ENCODE measurements at regions not wholly inside any gene's neighbourhood (a gene's known extent, or its start where the extent isn't known, plus 50 kb on each side); places are given as distances from the start of the nearest gene placed in this dataset.

GRCh38 chr2:21814588-21815149 is 690.9 kb downstream of the TDRD15 start:
- Histone ChIP-seq H3K4me1 (ENCODE audit: control insufficient read depth, low read length) (no peaks in the 10 kb centered on the region), H3K4me2 (ENCODE audit: low read length) (no peak overlapping the region), H3K9me2 (replicated peaks; ENCODE audit: control insufficient read depth, low read length) (no peaks in the 10 kb centered on the region), H3K4me3 (ENCODE audit: low read length) (no peak overlapping the region), H3K27ac (ENCODE audit: low read depth, low read length) (no peak overlapping the region), H3K79me2 (ENCODE audit: control insufficient read depth, low read length) (no peaks in the 10 kb centered on the region), H4K20me1 (ENCODE audit: control insufficient read depth, insufficient read depth, low read depth, low read length) (no peaks in the 10 kb centered on the region), H3K27me3 (ENCODE audit: control insufficient read depth, low read length) (no peaks in the 10 kb centered on the region), H3K36me3 (ENCODE audit: control insufficient read depth, low read length) (no peaks in the 10 kb centered on the region), H3K9me3 (ENCODE audit: control insufficient read depth, insufficient read depth, low read length) (no peaks in the 10 kb centered on the region), H3F3A (ENCODE audit: control insufficient read depth, insufficient read depth) (no peaks in the 10 kb centered on the region)
- TF ChIP-seq EZH2phosphoT487 (IDR thresholded peaks at IDR 0.05; ENCODE audit: borderline replicate concordance, low read length) = no peak

DNA sequence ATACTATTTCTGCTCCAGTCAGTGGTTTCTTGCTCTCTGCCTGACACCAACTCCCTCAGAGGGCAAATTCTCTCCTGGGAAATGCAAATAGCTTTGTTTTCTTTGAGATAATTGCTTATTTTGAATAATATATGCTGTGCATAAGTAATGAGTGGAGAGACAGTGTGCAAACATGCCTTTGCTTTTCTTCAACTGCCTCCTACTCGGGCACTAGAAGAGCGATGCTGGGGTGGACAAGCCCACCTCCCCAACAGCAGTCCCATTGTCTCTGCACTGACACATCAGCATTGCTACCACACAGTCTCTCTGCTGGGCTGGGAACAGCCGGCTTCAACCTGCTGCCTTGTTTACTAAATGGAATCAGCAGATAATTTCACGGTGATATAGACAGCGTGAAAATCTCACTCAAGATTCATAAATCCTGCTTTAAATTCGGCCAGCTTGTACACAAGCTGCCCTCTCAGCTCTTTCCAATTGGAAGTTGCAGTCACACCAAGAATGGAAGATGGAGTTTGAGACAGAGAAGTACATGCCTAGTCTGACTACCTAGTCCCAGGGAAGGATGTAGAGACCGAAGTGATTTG is 694.5 kb downstream of the TDRD15 start:
- no peaks in the 10 kb centered on the region for H3K79me2 ChIP-seq (ENCODE audit: control insufficient read depth, low read length)
- no peak overlapping the region for H3K27ac ChIP-seq (ENCODE audit: low read depth, low read length)
- no peaks in the 10 kb centered on the region for H4K20me1 ChIP-seq (ENCODE audit: control insufficient read depth, insufficient read depth, low read depth, low read length)
- H3K9me2 ChIP-seq (replicated peaks; ENCODE audit: control insufficient read depth, low read length) = no peaks in the 10 kb centered on the region
- H3K36me3 ChIP-seq (ENCODE audit: control insufficient read depth, low read length) = no peaks in the 10 kb centered on the region
- H3K4me1 ChIP-seq (ENCODE audit: control insufficient read depth, low read length) = no peaks in the 10 kb centered on the region
- no peaks in the 10 kb centered on the region for H3K9me3 ChIP-seq (ENCODE audit: control insufficient read depth, insufficient read depth, low read length)
- no peak overlapping the region for H3K4me3 ChIP-seq (ENCODE audit: low read length)
- no peak for TF ChIP-seq EZH2phosphoT487 (IDR thresholded peaks at IDR 0.05; ENCODE audit: borderline replicate concordance, low read length)
- TF ChIP-seq, protein P1, sequence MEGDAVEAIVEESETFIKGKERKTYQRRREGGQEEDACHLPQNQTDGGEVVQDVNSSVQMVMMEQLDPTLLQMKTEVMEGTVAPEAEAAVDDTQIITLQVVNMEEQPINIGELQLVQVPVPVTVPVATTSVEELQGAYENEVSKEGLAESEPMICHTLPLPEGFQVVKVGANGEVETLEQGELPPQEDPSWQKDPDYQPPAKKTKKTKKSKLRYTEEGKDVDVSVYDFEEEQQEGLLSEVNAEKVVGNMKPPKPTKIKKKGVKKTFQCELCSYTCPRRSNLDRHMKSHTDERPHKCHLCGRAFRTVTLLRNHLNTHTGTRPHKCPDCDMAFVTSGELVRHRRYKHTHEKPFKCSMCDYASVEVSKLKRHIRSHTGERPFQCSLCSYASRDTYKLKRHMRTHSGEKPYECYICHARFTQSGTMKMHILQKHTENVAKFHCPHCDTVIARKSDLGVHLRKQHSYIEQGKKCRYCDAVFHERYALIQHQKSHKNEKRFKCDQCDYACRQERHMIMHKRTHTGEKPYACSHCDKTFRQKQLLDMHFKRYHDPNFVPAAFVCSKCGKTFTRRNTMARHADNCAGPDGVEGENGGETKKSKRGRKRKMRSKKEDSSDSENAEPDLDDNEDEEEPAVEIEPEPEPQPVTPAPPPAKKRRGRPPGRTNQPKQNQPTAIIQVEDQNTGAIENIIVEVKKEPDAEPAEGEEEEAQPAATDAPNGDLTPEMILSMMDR (IDR thresholded peaks at IDR 0.05; ENCODE audit: low read depth, low read length, poor library complexity, severe bottlenecking) = no peak
- H3K4me2 ChIP-seq (ENCODE audit: low read length) = no peak overlapping the region
- no peaks in the 10 kb centered on the region for H3K27me3 ChIP-seq (ENCODE audit: control insufficient read depth, low read length)
- H3F3A ChIP-seq (ENCODE audit: control insufficient read depth, insufficient read depth) = no peaks in the 10 kb centered on the region

DNA sequence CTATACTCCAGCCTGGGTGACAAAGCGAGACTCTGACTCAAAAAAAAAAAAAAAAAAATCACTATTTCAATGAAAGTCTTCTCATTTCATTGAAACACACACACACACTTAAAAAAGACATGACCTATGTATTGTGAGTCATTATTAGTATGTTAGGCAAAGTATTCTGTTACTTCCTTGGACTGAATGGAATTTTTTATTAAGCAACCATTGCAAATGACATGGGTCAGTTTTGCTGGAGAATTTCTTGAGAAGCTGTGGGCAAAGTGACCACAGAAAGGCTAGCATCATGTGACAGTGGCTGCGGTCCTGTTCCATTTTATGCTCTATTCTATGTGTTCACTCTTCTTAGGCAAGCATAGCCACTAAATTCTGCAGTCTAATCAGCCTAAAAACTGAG is 695.7 kb downstream of the TDRD15 start:
- Histone ChIP-seq H3K27ac (ENCODE audit: low read depth, low read length) (no peak overlapping the region), H3K4me1 (ENCODE audit: control insufficient read depth, low read length) (no peaks in the 10 kb centered on the region)
- TF ChIP-seq, protein P1 (IDR thresholded peaks at IDR 0.05; ENCODE audit: low read depth, low read length, poor library complexity, severe bottlenecking) = no peak
- TF ChIP-seq EZH2phosphoT487 (IDR thresholded peaks at IDR 0.05; ENCODE audit: borderline replicate concordance, low read length) = no peak

GRCh38 chr2:21820271-21820670 is 696.5 kb downstream of the TDRD15 start:
- H3K9me3 ChIP-seq (ENCODE audit: control insufficient read depth, insufficient read depth, low read length) = no peaks in the 10 kb centered on the region
- H3K4me2 ChIP-seq (ENCODE audit: low read length) = no peak overlapping the region
- H3K27me3 ChIP-seq (ENCODE audit: control insufficient read depth, low read length) = no peaks in the 10 kb centered on the region
- H3K27ac ChIP-seq (ENCODE audit: low read depth, low read length) = no peak overlapping the region
- H3K4me3 ChIP-seq (ENCODE audit: low read length) = no peak overlapping the region
- TF ChIP-seq, protein P1 (IDR thresholded peaks at IDR 0.05; ENCODE audit: low read depth, low read length, poor library complexity, severe bottlenecking) = no peak
- no peak for TF ChIP-seq EZH2phosphoT487 (IDR thresholded peaks at IDR 0.05; ENCODE audit: borderline replicate concordance, low read length)
- H3K79me2 ChIP-seq (ENCODE audit: control insufficient read depth, low read length) = no peaks in the 10 kb centered on the region
- no peaks in the 10 kb centered on the region for H3F3A ChIP-seq (ENCODE audit: control insufficient read depth, insufficient read depth)
- no peaks in the 10 kb centered on the region for H4K20me1 ChIP-seq (ENCODE audit: control insufficient read depth, insufficient read depth, low read depth, low read length)
- H3K4me1 ChIP-seq (ENCODE audit: control insufficient read depth, low read length) = no peaks in the 10 kb centered on the region
- H3K36me3 ChIP-seq (ENCODE audit: control insufficient read depth, low read length) = no peaks in the 10 kb centered on the region
- no peaks in the 10 kb centered on the region for H3K9me2 ChIP-seq (replicated peaks; ENCODE audit: control insufficient read depth, low read length)

More for the DNA sequence above, 695.7 kb downstream of the TDRD15 start:
- no peaks in the 10 kb centered on the region for H3K36me3 ChIP-seq (ENCODE audit: control insufficient read depth, low read length)
- no peaks in the 10 kb centered on the region for H3K79me2 ChIP-seq (ENCODE audit: control insufficient read depth, low read length)
- no peak overlapping the region for H3K4me2 ChIP-seq (ENCODE audit: low read length)
- no peaks in the 10 kb centered on the region for H4K20me1 ChIP-seq (ENCODE audit: control insufficient read depth, insufficient read depth, low read depth, low read length)
- no peak overlapping the region for H3K4me3 ChIP-seq (ENCODE audit: low read length)
- H3K27me3 ChIP-seq (ENCODE audit: control insufficient read depth, low read length) = no peaks in the 10 kb centered on the region
- H3F3A ChIP-seq (ENCODE audit: control insufficient read depth, insufficient read depth) = no peaks in the 10 kb centered on the region
- H3K9me3 ChIP-seq (ENCODE audit: control insufficient read depth, insufficient read depth, low read length) = no peaks in the 10 kb centered on the region
- H3K9me2 ChIP-seq (replicated peaks; ENCODE audit: control insufficient read depth, low read length) = no peaks in the 10 kb centered on the region
